Astrocyte of the cerebellum (primary cell): ENCODE measurements at regions not wholly inside any gene's neighbourhood (a gene's known extent, or its start where the extent isn't known, plus 50 kb on each side); places are given as distances from the start of the nearest gene placed in this dataset.

Source experiments
- DNase-seq: peaks from one replicate; pipeline ENCODE4 v3.0.0-alpha.2; 2011; ENCODE audit warnings: low read depth
- H3K4me3 ChIP-seq: 2 replicates; pipeline ENCODE4 v1.5.1; 2011; ENCODE audit warnings: mild to moderate bottlenecking, low read depth, low read length, moderate library complexity
- in situ Hi-C: cut with HindIII; loops from 2 replicates; pipeline ENCODE4 v1.10.0; 2017; ENCODE audit warnings: low sequenced_read_pairs
- TF ChIP-seq, protein P1 (sequence below): IDR thresholded peaks from 2 replicates; pipeline ENCODE4 v1.5.1; 2012; ENCODE audit warnings: low read length, low read depth, moderate library complexity, mild to moderate bottlenecking; ENCODE audit errors: missing control alignments

DNA sequence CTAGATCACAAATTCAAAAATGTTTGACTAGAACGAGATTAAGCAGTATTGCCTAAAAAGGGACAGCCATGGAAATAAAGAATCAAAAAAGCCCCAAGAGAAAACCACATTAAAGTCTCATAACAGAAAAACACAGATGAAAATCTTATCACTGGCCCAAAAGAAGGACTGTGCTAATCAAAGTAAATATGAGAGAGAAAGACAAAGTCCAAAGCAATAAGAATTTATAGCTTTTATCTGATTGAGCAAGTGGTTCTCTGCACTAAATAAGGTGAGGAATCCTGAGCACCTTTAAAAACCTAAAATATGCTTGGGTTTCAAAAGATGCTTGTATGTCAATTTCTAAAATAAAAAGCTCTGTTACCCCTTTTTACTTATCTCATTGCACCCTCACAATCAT is 409.3 kb downstream of the GASK1B start:
- DNase-seq: no peak
- H3K4me3 ChIP-seq: no peak overlapping the region
- in situ Hi-C loops: no loop called here
- TF ChIP-seq, protein P1, sequence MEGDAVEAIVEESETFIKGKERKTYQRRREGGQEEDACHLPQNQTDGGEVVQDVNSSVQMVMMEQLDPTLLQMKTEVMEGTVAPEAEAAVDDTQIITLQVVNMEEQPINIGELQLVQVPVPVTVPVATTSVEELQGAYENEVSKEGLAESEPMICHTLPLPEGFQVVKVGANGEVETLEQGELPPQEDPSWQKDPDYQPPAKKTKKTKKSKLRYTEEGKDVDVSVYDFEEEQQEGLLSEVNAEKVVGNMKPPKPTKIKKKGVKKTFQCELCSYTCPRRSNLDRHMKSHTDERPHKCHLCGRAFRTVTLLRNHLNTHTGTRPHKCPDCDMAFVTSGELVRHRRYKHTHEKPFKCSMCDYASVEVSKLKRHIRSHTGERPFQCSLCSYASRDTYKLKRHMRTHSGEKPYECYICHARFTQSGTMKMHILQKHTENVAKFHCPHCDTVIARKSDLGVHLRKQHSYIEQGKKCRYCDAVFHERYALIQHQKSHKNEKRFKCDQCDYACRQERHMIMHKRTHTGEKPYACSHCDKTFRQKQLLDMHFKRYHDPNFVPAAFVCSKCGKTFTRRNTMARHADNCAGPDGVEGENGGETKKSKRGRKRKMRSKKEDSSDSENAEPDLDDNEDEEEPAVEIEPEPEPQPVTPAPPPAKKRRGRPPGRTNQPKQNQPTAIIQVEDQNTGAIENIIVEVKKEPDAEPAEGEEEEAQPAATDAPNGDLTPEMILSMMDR: no peak

DNA sequence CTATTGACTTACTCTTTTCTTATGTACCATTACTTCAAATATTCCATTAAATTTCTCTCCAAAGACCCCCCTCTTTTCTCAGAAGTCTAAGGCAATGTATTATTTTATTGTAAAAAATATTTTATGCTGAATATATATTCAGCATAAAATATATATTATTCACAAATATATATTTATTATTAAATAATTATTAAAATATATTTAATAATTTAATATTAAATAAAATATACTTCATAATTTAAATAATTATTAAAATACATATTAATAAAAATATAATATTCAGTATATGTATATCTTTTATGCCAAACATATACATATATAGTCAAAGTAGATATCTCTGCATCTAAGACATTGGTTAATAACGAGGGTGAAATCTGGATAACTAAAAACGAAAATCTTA is 418.4 kb downstream of the GASK1B start:
- TF ChIP-seq, protein P1: no peak
- DNase-seq: no peak
- H3K4me3 ChIP-seq: no peak overlapping the region
- in situ Hi-C loops: no loop called here

DNA sequence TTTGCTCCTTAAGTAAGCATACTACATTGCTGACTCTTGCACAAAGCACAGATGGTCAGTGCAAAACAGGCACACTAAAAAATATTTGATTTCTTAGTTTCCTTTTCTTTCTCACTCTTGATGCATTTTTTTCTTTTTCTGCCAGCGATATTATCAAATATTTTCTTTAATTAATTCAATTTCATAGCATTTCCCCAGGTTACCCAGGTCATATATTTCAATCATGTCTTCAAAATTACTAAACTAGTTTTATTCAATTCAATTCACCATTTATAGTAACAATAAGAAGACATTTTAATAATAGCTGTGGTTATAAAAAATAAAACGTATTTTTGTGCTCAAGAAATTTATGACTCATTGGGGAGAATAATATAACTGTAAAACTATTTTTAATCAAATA is 421.2 kb downstream of the GASK1B start:
- no peak overlapping the region for H3K4me3 ChIP-seq
- in situ Hi-C loops: no loop called here
- TF ChIP-seq, protein P1: no peak
- DNase-seq: no peak

DNA sequence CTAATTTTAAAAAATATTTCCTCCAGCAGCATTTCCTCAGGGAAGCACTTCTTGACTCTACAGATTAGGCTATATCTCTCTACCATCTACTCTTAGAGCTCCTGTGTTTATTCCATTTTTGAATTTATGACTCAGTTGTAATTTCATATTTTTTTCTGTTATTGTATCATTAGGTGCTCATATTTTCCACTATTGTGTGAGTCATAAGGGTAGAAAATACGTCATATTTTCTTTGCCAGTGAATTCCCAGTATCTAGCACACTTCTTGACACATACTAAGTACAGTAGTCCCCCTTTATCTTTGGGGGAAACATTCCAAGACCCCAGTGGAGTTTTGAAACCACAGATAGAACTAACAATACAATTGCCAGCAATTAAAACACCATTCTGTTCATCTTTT is 431.2 kb downstream of the GASK1B start:
- in situ Hi-C loops: no loop called here
- no peak overlapping the region for H3K4me3 ChIP-seq
- TF ChIP-seq, protein P1: no peak
- DNase-seq: no peak

DNA sequence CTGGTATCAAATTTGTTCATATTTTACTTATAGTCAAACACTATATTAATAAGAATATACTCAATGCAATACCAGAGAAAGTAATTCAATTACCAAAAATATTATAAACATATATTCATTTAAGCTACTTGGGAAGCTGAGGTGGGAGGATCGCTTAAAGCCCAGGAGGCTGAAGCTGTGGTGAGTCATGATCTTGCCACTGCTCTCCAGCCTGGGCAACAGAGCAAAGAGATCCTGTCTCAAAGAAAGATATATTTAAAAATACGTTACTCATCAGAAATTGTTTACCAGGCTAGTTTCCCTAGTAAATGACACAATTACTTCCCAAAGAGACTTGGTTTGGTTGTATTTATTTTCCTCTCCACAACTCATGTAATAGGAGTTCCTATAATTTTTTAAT is 433.6 kb downstream of the GASK1B start:
- DNase-seq: no peak
- TF ChIP-seq, protein P1: no peak

DNA sequence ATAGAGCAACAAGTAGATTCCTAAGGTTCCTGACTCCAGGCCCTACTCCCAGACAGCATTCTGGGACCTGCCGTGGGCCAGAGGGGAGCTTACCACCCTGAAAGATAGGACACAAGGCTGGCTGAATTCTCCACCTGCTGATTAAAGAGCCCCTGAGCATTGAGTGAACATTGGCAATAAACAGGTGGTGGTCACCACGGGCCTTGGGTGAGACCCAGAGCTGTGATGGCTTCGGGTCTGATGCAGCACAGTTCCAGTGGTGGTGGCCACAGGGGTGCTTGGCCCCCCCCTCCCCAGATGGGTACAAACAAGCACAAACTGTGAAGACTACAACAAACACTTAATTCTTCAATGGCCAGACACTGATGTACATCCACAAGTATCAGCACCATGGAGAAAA is 444.6 kb downstream of the GASK1B start:
- H3K4me3 ChIP-seq: no peak overlapping the region
- TF ChIP-seq, protein P1: no peak
- DNase-seq: no peak
- in situ Hi-C loops: no loop called here

More for the DNA sequence above, 433.6 kb downstream of the GASK1B start:
- H3K4me3 ChIP-seq: no peak overlapping the region
- in situ Hi-C loops: no loop called here

DNA sequence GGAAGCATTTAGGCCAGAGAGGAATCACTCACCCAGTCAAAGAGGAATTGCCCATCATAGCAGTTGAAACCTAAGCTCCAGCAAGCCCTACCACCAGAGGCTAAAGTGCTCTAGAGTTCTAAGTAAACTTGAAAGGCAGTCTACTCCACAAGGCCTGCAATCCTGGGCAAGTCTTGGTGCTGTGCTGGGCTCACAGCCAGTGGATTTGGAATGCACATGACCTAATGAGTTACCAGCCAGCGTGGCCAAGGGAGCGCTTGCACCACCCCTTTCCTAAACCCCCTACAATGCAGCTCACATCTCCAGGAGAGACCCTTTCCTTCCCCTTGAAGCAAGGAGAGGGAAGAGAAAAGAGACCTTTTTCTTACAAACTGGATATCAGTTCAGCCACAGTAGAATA is 445.7 kb downstream of the GASK1B start:
- TF ChIP-seq, protein P1: no peak
- in situ Hi-C loops: no loop called here
- no peak for DNase-seq

More for the DNA sequence above, 445.7 kb downstream of the GASK1B start:
- H3K4me3 ChIP-seq: no peak overlapping the region
